ENCODE measurements at regions not wholly inside any gene's neighbourhood (a gene's known extent, or its start where the extent isn't known, plus 50 kb on each side); places are given as distances from the start of the nearest gene placed in this dataset.
"Not testable (repeated sequence)": the region's sequence is repeated elsewhere in the genome, so short reads cannot be mapped to it uniquely, and the experiment has no call there.

DNA sequence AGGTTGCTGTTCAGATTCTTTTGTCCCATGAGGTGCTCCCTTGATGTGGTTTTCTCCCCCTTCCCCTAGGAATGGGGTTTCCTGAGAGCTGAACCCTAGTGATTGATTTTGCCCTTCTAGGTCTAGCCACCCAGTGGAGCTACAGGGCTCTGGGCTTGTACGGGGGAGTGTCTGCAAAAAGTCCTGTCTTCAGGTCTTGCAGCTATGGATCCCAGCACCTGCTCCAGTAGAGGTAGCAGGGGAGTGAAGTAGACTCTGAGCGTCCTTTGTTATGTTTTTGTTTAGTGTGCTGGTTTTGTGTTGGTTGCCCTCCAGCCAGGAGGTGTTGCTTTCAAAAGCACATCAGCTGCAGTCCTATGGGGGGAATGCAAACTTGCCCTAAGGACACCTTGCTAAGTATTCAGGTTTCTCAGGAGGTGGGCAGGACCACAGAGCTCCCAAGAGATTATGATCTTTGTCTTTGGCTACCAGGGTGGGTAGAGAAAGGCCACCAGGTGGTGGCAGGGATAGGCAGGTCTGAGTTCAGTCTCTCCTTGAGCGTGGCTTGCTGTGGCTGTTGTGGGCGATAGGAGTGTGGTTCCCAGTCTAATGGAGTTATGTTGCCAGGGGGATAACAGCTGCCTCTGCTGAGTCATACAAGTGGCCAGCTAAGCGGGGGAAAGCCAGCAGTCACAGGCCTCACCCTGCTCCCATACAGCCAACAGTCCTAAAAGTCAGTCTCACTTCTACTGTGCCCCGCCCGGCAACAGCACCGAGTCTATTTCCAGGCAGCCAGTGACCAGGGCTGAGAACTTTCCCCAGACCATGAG lies 92.4 kb upstream of the JCAD start:
- DNase-seq (ENCODE audit: insufficient read length, low spot score, missing footprints) = peak; percentile 92
- Histone ChIP-seq H3K79me2 (ENCODE audit: insufficient read depth, low read length) (no peaks in the 10 kb centered on the region), H3K9me3 (ENCODE audit: low read depth, low read length) (no peaks in the 10 kb centered on the region), H3K36me3 (ENCODE audit: insufficient read depth, low read length) (no peaks in the 10 kb centered on the region), H3K4me3 (ENCODE audit: insufficient read depth, low read length) (no peak overlapping the region), H3K4me1 (ENCODE audit: insufficient read depth, low read length) (peaks cover 17% of the 10 kb centered on the region), H2AFZ (ENCODE audit: low read length) (peak overlapping the region; percentile 54), H3K27ac (ENCODE audit: low read depth, low read length) (peak overlapping the region; percentile 73), H3K4me2 (ENCODE audit: insufficient read depth, low read length) (peak overlapping the region; percentile 1), H4K20me1 (ENCODE audit: insufficient read depth, low read length) (no peaks in the 10 kb centered on the region), H3K27me3 (ENCODE audit: insufficient read depth, low read length) (no peaks in the 10 kb centered on the region)
- TF ChIP-seq, protein P1, sequence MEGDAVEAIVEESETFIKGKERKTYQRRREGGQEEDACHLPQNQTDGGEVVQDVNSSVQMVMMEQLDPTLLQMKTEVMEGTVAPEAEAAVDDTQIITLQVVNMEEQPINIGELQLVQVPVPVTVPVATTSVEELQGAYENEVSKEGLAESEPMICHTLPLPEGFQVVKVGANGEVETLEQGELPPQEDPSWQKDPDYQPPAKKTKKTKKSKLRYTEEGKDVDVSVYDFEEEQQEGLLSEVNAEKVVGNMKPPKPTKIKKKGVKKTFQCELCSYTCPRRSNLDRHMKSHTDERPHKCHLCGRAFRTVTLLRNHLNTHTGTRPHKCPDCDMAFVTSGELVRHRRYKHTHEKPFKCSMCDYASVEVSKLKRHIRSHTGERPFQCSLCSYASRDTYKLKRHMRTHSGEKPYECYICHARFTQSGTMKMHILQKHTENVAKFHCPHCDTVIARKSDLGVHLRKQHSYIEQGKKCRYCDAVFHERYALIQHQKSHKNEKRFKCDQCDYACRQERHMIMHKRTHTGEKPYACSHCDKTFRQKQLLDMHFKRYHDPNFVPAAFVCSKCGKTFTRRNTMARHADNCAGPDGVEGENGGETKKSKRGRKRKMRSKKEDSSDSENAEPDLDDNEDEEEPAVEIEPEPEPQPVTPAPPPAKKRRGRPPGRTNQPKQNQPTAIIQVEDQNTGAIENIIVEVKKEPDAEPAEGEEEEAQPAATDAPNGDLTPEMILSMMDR (IDR thresholded peaks at IDR 0.05; ENCODE audit: extremely low read depth, low read depth, low read length) = peak; percentile 24

DNA sequence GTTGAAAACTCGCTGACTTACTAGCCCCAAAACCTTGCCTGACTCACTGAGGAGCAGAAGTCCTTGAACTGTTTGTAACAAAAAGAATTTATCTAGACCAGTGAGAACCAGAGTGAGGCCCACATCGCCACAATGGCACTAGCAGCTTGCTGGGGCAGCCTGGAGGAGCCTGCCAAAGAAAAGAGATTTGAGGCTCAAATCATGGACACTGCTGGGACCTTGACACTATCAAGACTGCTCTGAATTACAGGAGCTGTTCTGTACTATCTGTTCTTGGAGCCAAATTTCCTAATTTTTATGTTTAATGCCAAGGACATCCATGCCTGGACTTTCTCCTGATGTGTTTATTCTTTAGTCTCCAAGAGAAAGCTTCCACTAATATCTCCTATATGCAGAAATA lies 82.0 kb upstream of the JCAD start:
- Histone ChIP-seq H3K36me3 (ENCODE audit: insufficient read depth, low read length) (no peaks in the 10 kb centered on the region), H2AFZ (ENCODE audit: low read length) (no peak overlapping the region), H3K4me2 (ENCODE audit: insufficient read depth, low read length) (no peak overlapping the region), H3K79me2 (ENCODE audit: insufficient read depth, low read length) (no peaks in the 10 kb centered on the region), H4K20me1 (ENCODE audit: insufficient read depth, low read length) (no peaks in the 10 kb centered on the region), H3K27ac (ENCODE audit: low read depth, low read length) (no peak overlapping the region), H3K9me3 (ENCODE audit: low read depth, low read length) (peaks cover 2% of the 10 kb centered on the region), H3K4me1 (ENCODE audit: insufficient read depth, low read length) (no peaks in the 10 kb centered on the region), H3K4me3 (ENCODE audit: insufficient read depth, low read length) (no peak overlapping the region), H3K27me3 (ENCODE audit: insufficient read depth, low read length) (no peaks in the 10 kb centered on the region)
- TF ChIP-seq, protein P1 (IDR thresholded peaks at IDR 0.05; ENCODE audit: extremely low read depth, low read depth, low read length) = no peak
- DNase-seq (ENCODE audit: insufficient read length, low spot score, missing footprints) = no peak

DNA sequence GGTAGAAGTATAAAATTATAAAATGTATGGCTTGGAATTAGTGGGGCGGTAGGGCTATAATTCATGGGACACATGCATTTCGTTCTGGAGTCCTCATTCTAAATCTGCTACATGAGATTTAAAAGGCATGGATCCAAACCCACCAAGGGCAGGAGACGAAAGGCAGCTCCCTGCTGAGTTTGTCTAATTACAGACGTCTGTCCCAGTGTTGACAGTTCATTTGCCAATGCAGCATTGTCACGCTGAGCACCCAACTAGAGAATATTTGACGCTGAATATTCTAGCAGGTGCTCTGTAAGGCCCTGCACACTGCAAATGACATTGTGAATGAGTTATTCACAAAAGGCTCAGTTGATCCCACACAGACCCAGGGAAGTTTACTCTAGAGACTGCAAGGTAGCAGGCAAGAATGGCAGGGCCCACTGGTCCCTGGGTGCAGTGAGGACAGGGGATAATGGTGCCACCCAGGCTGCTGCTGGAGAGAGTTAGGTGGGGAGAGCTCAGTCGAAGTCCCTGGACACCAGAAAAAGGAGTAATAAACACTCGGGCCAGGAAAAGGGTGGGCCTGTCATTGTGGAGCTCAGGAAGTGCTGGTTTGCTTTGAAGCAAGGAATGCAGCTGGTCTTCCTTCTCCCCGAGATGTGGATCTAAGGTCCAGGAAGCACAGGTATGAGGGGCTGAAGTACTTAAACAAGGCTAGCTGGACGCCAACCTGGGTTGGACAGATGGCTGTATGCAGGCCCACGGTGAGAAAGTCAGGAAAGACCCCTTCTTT lies 75.0 kb upstream of the JCAD start:
- Histone ChIP-seq H3K27ac (ENCODE audit: low read depth, low read length) (no peak overlapping the region), H3K79me2 (ENCODE audit: insufficient read depth, low read length) (no peaks in the 10 kb centered on the region), H4K20me1 (ENCODE audit: insufficient read depth, low read length) (no peaks in the 10 kb centered on the region), H3K4me3 (ENCODE audit: insufficient read depth, low read length) (no peak overlapping the region), H3K27me3 (ENCODE audit: insufficient read depth, low read length) (no peaks in the 10 kb centered on the region), H2AFZ (ENCODE audit: low read length) (no peak overlapping the region), H3K4me2 (ENCODE audit: insufficient read depth, low read length) (no peak overlapping the region), H3K9me3 (ENCODE audit: low read depth, low read length) (no peaks in the 10 kb centered on the region), H3K4me1 (ENCODE audit: insufficient read depth, low read length) (no peaks in the 10 kb centered on the region), H3K36me3 (ENCODE audit: insufficient read depth, low read length) (no peaks in the 10 kb centered on the region)
- TF ChIP-seq, protein P1 (IDR thresholded peaks at IDR 0.05; ENCODE audit: extremely low read depth, low read depth, low read length) = no peak
- DNase-seq (ENCODE audit: insufficient read length, low spot score, missing footprints) = no peak

DNA sequence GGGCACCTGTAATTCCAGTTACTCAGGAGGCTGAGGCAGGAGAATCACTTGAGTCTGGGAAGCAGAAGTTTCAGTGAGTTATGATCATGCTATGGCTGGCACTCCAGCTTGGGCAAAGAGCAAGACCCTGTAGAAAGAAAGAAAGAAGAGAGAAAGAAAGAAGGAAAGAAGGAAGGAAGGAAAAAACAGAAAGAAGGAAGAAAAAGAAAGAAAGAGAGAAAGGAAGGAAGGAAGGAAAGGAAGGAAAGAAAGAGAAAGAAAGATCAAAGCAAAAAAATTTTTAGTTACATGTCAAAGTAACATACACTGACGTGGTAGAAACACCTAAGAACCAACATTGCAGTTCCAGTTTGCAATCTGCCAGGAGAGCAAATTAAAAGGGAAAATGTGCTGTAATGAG lies 73.8 kb upstream of the JCAD start:
- TF ChIP-seq, protein P1 (IDR thresholded peaks at IDR 0.05; ENCODE audit: extremely low read depth, low read depth, low read length) = no peak
- DNase-seq (ENCODE audit: insufficient read length, low spot score, missing footprints) = no peak
- Histone ChIP-seq H3K36me3 (ENCODE audit: insufficient read depth, low read length) (no peaks in the 10 kb centered on the region), H3K4me1 (ENCODE audit: insufficient read depth, low read length) (no peaks in the 10 kb centered on the region), H3K79me2 (ENCODE audit: insufficient read depth, low read length) (no peaks in the 10 kb centered on the region), H4K20me1 (ENCODE audit: insufficient read depth, low read length) (no peaks in the 10 kb centered on the region), H2AFZ (ENCODE audit: low read length) (no peak overlapping the region), H3K4me3 (ENCODE audit: insufficient read depth, low read length) (no peak overlapping the region), H3K27me3 (ENCODE audit: insufficient read depth, low read length) (no peaks in the 10 kb centered on the region), H3K27ac (ENCODE audit: low read depth, low read length) (no peak overlapping the region), H3K4me2 (ENCODE audit: insufficient read depth, low read length) (no peak overlapping the region), H3K9me3 (ENCODE audit: low read depth, low read length) (no peaks in the 10 kb centered on the region)

DNA sequence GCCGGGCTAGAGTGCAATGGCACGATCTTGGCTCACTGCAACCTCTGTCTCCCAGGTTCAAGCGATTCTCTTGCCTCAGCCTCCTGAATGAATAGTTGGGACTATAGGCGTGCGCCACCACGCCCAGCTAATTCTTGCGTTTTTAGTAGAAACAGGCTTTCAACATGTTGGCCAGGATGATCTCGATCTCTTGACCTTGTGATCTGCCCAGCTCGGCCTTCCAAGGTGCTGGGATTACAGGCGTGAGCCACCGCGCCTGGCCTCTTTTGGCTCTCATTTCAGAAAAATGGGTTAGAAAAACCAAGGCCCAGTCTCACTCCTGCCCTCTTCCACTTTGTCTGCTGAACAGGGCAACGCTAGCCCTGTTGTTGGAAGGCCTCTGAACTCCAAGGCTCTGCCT lies 72.0 kb upstream of the JCAD start:
- H3K4me1 ChIP-seq (ENCODE audit: insufficient read depth, low read length) = peaks cover 13% of the 10 kb centered on the region
- DNase-seq (ENCODE audit: insufficient read length, low spot score, missing footprints); H4K20me1 ChIP-seq (ENCODE audit: insufficient read depth, low read length); H3K27me3 ChIP-seq (ENCODE audit: insufficient read depth, low read length); H3K4me2 ChIP-seq (ENCODE audit: insufficient read depth, low read length); H3K9me3 ChIP-seq (ENCODE audit: low read depth, low read length); H3K36me3 ChIP-seq (ENCODE audit: insufficient read depth, low read length); H3K79me2 ChIP-seq (ENCODE audit: insufficient read depth, low read length); H3K4me3 ChIP-seq (ENCODE audit: insufficient read depth, low read length); H3K27ac ChIP-seq (ENCODE audit: low read depth, low read length); H2AFZ ChIP-seq (ENCODE audit: low read length): not testable (repeated sequence)

DNA sequence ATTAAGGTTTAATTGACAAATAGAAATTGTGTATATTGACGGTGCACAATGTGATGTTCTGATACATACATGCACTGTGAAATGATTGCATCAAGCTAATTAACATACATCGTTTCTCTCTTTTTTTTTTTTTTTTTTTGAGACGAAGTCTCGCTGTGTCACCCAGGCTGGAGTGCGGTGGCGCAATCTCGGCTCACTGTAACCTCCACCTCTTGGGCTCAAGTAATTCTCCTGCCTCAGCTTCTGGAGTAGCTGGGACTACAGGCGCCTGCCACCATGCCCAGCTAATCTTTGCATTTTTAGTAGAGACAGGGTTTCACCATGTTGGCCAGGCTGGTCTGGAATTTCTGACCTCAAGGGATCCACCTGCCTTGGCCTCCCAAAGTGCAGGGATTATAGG lies 69.9 kb upstream of the JCAD start:
- not testable (repeated sequence) for H3K79me2 ChIP-seq (ENCODE audit: insufficient read depth, low read length); H3K9me3 ChIP-seq (ENCODE audit: low read depth, low read length); H3K4me2 ChIP-seq (ENCODE audit: insufficient read depth, low read length); H3K36me3 ChIP-seq (ENCODE audit: insufficient read depth, low read length); H2AFZ ChIP-seq (ENCODE audit: low read length); H3K27ac ChIP-seq (ENCODE audit: low read depth, low read length); H4K20me1 ChIP-seq (ENCODE audit: insufficient read depth, low read length); DNase-seq (ENCODE audit: insufficient read length, low spot score, missing footprints); H3K4me3 ChIP-seq (ENCODE audit: insufficient read depth, low read length); H3K27me3 ChIP-seq (ENCODE audit: insufficient read depth, low read length)
- peaks cover 13% of the 10 kb centered on the region for H3K4me1 ChIP-seq (ENCODE audit: insufficient read depth, low read length)

All from osteoblast (primary cell).